Karpas-422 (cell line): ENCODE measurements at regions not wholly inside any gene's neighbourhood (a gene's known extent, or its start where the extent isn't known, plus 50 kb on each side); places are given as distances from the start of the nearest gene placed in this dataset.

Source experiments
- DNase-seq: peaks from one replicate; pipeline ENCODE4 v3.0.0-alpha.2; 2015
- H2AFZ ChIP-seq: fragments of 200-600 bp; sonication (generic); 2 replicates; pipeline ENCODE4 v1.6.1; 2014; ENCODE audit warnings: antibody characterized with exemption, low read length, mixed read lengths
- H3K27ac ChIP-seq: fragments of 200-600 bp; sonication (generic); 2 replicates; pipeline ENCODE4 v1.5.1; 2014; ENCODE audit warnings: mild to moderate bottlenecking, low read length, moderate library complexity
- H3K27me3 ChIP-seq: fragments of 200-600 bp; sonication (generic); 2 replicates; pipeline ENCODE4 v1.6.1; 2014; ENCODE audit warnings: low read length, mixed read lengths
- H3K36me3 ChIP-seq: fragments of 200-600 bp; sonication (generic); 2 replicates; pipeline ENCODE4 v1.6.1; 2014; ENCODE audit warnings: low read length, mixed read lengths; ENCODE audit not compliant: insufficient read depth
- H3K4me1 ChIP-seq: fragments of 200-600 bp; sonication (generic); 2 replicates; pipeline ENCODE4 v1.6.1; 2014; ENCODE audit warnings: mild to moderate bottlenecking, low read length, mixed read lengths
- H3K4me2 ChIP-seq: fragments of 200-600 bp; sonication (generic); 2 replicates; pipeline ENCODE4 v1.6.1; 2014; ENCODE audit warnings: low read length, low read depth, mild to moderate bottlenecking; ENCODE audit not compliant: poor library complexity, severe bottlenecking
- H3K4me3 ChIP-seq: fragments of 200-600 bp; sonication (generic); 2 replicates; pipeline ENCODE4 v1.5.1; 2014; ENCODE audit warnings: mild to moderate bottlenecking, antibody characterized with exemption, low read length, mixed read lengths
- H3K79me2 ChIP-seq: fragments of 200-600 bp; sonication (generic); 2 replicates; pipeline ENCODE4 v1.6.1; 2014; ENCODE audit warnings: mild to moderate bottlenecking, low read length, mixed read lengths
- H3K9ac ChIP-seq: fragments of 200-600 bp; sonication (generic); 2 replicates; pipeline ENCODE4 v1.6.0; 2014; ENCODE audit warnings: low read length
- H3K9me2 ChIP-seq: fragments of 200-600 bp; sonication (generic), shearing (Covaris generic); replicated peaks from 2 replicates; pipeline ENCODE4 v1.6.0; 2014; ENCODE audit warnings: mild to moderate bottlenecking, low read length, moderate library complexity; ENCODE audit not compliant: insufficient read depth
- H3K9me3 ChIP-seq: fragments of 300-700, 200-600 bp; sonication (generic); 2 replicates; pipeline ENCODE4 v1.6.1; 2014; ENCODE audit warnings: low read length, mixed read lengths
- H4K20me1 ChIP-seq: fragments of 200-600 bp; sonication (generic); 2 replicates; pipeline ENCODE4 v1.6.1; 2014; ENCODE audit warnings: mild to moderate bottlenecking, antibody characterized with exemption, low read length, low read depth; ENCODE audit not compliant: insufficient read depth

- no peaks in the 10 kb centered on the region for H3K36me3 ChIP-seq
- H3K27ac ChIP-seq: no peak overlapping the region
- H3K4me2 ChIP-seq: no peak overlapping the region
- H4K20me1 ChIP-seq: no peaks in the 10 kb centered on the region
- H3K4me3 ChIP-seq: no peak overlapping the region
- no peaks in the 10 kb centered on the region for H3K9me2 ChIP-seq
- no peak for DNase-seq
- H2AFZ ChIP-seq: no peak overlapping the region
- no peak overlapping the region for H3K9ac ChIP-seq
- H3K9me3 ChIP-seq: no peaks in the 10 kb centered on the region
- H3K27me3 ChIP-seq: no peaks in the 10 kb centered on the region
- H3K79me2 ChIP-seq: no peaks in the 10 kb centered on the region
- peaks cover 16% of the 10 kb centered on the region for H3K4me1 ChIP-seq
Observed at GRCh38 chr3:66610562-66610909, 109.7 kb upstream of the LRIG1 start.

- no peaks in the 10 kb centered on the region for H3K9me2 ChIP-seq
Observed at GRCh38 chr3:66615643-66616301, 115.0 kb upstream of the LRIG1 start.

GRCh38 chr3:66617351-66617750 is 116.5 kb upstream of the LRIG1 start:
- Histone ChIP-seq H2AFZ (no peak overlapping the region), H3K9ac (no peak overlapping the region), H3K79me2 (no peaks in the 10 kb centered on the region), H3K27me3 (no peaks in the 10 kb centered on the region), H3K9me2 (no peaks in the 10 kb centered on the region), H3K36me3 (no peaks in the 10 kb centered on the region), H3K4me1 (peaks cover 23% of the 10 kb centered on the region), H3K4me3 (no peak overlapping the region), H3K27ac (no peak overlapping the region), H3K4me2 (no peak overlapping the region), H3K9me3 (no peaks in the 10 kb centered on the region), H4K20me1 (no peaks in the 10 kb centered on the region)
- no peak for DNase-seq

More at GRCh38 chr3:66615643-66616301, 115.0 kb upstream of the LRIG1 start:
- Histone ChIP-seq H3K9ac (no peak overlapping the region), H3K27ac (no peak overlapping the region), H4K20me1 (no peaks in the 10 kb centered on the region), H3K9me3 (no peaks in the 10 kb centered on the region), H3K27me3 (no peaks in the 10 kb centered on the region), H3K4me1 (peaks cover 31% of the 10 kb centered on the region), H2AFZ (no peak overlapping the region), H3K79me2 (no peaks in the 10 kb centered on the region), H3K4me3 (no peak overlapping the region), H3K36me3 (no peaks in the 10 kb centered on the region), H3K4me2 (no peak overlapping the region)
- no peak for DNase-seq

GRCh38 chr3:66618066-66618465 is 117.2 kb upstream of the LRIG1 start:
- Histone ChIP-seq H3K36me3 (no peaks in the 10 kb centered on the region), H4K20me1 (no peaks in the 10 kb centered on the region), H3K9ac (no peak overlapping the region), H3K9me3 (no peaks in the 10 kb centered on the region), H3K4me2 (no peak overlapping the region), H3K27ac (no peak overlapping the region), H3K27me3 (no peaks in the 10 kb centered on the region), H3K9me2 (no peaks in the 10 kb centered on the region), H3K79me2 (no peaks in the 10 kb centered on the region), H3K4me1 (peaks cover 20% of the 10 kb centered on the region), H2AFZ (no peak overlapping the region), H3K4me3 (no peak overlapping the region)
- DNase-seq: no peak

- no peaks in the 10 kb centered on the region for H3K79me2 ChIP-seq
- no peak overlapping the region for H3K4me3 ChIP-seq
- no peak overlapping the region for H3K4me2 ChIP-seq
- no peaks in the 10 kb centered on the region for H3K9me2 ChIP-seq
- no peaks in the 10 kb centered on the region for H4K20me1 ChIP-seq
- no peak for DNase-seq
- H3K36me3 ChIP-seq: no peaks in the 10 kb centered on the region
- H3K27ac ChIP-seq: no peak overlapping the region
- no peak overlapping the region for H2AFZ ChIP-seq
- H3K9me3 ChIP-seq: no peaks in the 10 kb centered on the region
- no peak overlapping the region for H3K9ac ChIP-seq
- H3K4me1 ChIP-seq: peaks cover 17% of the 10 kb centered on the region
- no peaks in the 10 kb centered on the region for H3K27me3 ChIP-seq
Observed at GRCh38 chr3:66620296-66620695, 119.5 kb upstream of the LRIG1 start.

- H4K20me1 ChIP-seq: no peaks in the 10 kb centered on the region
- no peaks in the 10 kb centered on the region for H3K79me2 ChIP-seq
- H3K9me3 ChIP-seq: no peaks in the 10 kb centered on the region
- no peaks in the 10 kb centered on the region for H3K9me2 ChIP-seq
- DNase-seq: no peak
- no peaks in the 10 kb centered on the region for H3K36me3 ChIP-seq
- no peak overlapping the region for H2AFZ ChIP-seq
- peaks cover 3% of the 10 kb centered on the region; the same call in 1 of the 2 replicates for H3K4me1 ChIP-seq
- no peak overlapping the region for H3K9ac ChIP-seq
- H3K27ac ChIP-seq: no peak overlapping the region
- H3K27me3 ChIP-seq: no peaks in the 10 kb centered on the region
- no peak overlapping the region for H3K4me3 ChIP-seq
- no peak overlapping the region for H3K4me2 ChIP-seq
Observed at GRCh38 chr3:66622756-66623457, 122.1 kb upstream of the LRIG1 start.

- no peaks in the 10 kb centered on the region for H3K79me2 ChIP-seq
- no peaks in the 10 kb centered on the region for H3K36me3 ChIP-seq
- no peak overlapping the region for H3K27ac ChIP-seq
- H4K20me1 ChIP-seq: no peaks in the 10 kb centered on the region
- H3K9ac ChIP-seq: no peak overlapping the region
- no peak for DNase-seq
- H3K9me3 ChIP-seq: no peaks in the 10 kb centered on the region
- no peaks in the 10 kb centered on the region for H3K9me2 ChIP-seq
- no peak overlapping the region for H2AFZ ChIP-seq
- H3K4me1 ChIP-seq: peaks cover 6% of the 10 kb centered on the region
- H3K4me2 ChIP-seq: no peak overlapping the region
- H3K27me3 ChIP-seq: no peaks in the 10 kb centered on the region
- no peak overlapping the region for H3K4me3 ChIP-seq
Observed at GRCh38 chr3:66625505-66626216, 124.8 kb upstream of the LRIG1 start.

- no peak overlapping the region for H2AFZ ChIP-seq
- peaks cover 6% of the 10 kb centered on the region for H3K4me1 ChIP-seq
- H3K36me3 ChIP-seq: no peaks in the 10 kb centered on the region
- no peaks in the 10 kb centered on the region for H3K79me2 ChIP-seq
- H3K27me3 ChIP-seq: no peaks in the 10 kb centered on the region
- H3K9ac ChIP-seq: no peak overlapping the region
- H4K20me1 ChIP-seq: no peaks in the 10 kb centered on the region
- H3K27ac ChIP-seq: no peak overlapping the region
- no peak overlapping the region for H3K4me2 ChIP-seq
- DNase-seq: no peak
- H3K4me3 ChIP-seq: no peak overlapping the region
- no peaks in the 10 kb centered on the region for H3K9me2 ChIP-seq
- H3K9me3 ChIP-seq: no peaks in the 10 kb centered on the region
Observed at GRCh38 chr3:66629150-66629981, 128.5 kb upstream of the LRIG1 start.
